H1 (cell line): ENCODE measurements at regions not wholly inside any gene's neighbourhood (a gene's known extent, or its start where the extent isn't known, plus 50 kb on each side); places are given as distances from the start of the nearest gene placed in this dataset.

Source experiments
- CTCF ChIA-PET: fragments of 300-600 bp; sonication (Branson Sonifier 250); formaldehyde crosslinking; loops from one replicate; lab custom pipeline; 2021; ENCODE audit not compliant: partially characterized antibody; lab: Charles Lee
- POLR2A ChIA-PET: fragments of 300-600 bp; sonication (Branson Sonifier 250); formaldehyde crosslinking; loops from one replicate; lab custom pipeline; 2021; ENCODE audit warnings: inconsistent platforms; ENCODE audit not compliant: partially characterized antibody; lab: Charles Lee
- DNase-seq, 2 experiments: peaks; one replicate each; pipeline versions ENCODE4 v3.0.0 to v3.0.0-alpha.2; 2010 to 2022; ENCODE audit warnings: low spot score in 2 of 2, low read depth in 1 of 2, mixed read lengths in 1 of 2
- FAIRE-seq: peaks from 2 replicates; lab custom pipeline; 2011; peaks lifted over from hg19 to GRCh38; lab: Jason Lieb, UNC
- H2AFZ ChIP-seq: 2 replicates; pipeline ENCODE4 v1.8.1; 2012; ENCODE audit warnings: low read length, inconsistent platforms
- H2AK5ac ChIP-seq: 2 replicates; pipeline ENCODE4 v1.6.1; 2013; ENCODE audit warnings: low read depth, low read length
- H2BK120ac ChIP-seq: replicated peaks from 2 replicates; pipeline ENCODE3; 2013; ENCODE audit warnings: low read depth, low read length, inconsistent platforms
- H2BK12ac ChIP-seq: 2 replicates; pipeline ENCODE4 v1.6.1; 2013; ENCODE audit warnings: low read depth, low read length
- H2BK15ac ChIP-seq: 2 replicates; pipeline ENCODE4 v1.6.1; 2013; ENCODE audit warnings: low read length
- H2BK20ac ChIP-seq: 2 replicates; pipeline ENCODE4 v1.6.1; 2013; ENCODE audit warnings: low read length
- H2BK5ac ChIP-seq: 2 replicates; pipeline ENCODE4 v1.6.1; 2013; ENCODE audit warnings: low read depth, low read length
- H3K14ac ChIP-seq: 2 replicates; pipeline ENCODE4 v1.6.1; 2013; ENCODE audit warnings: inconsistent platforms; ENCODE audit not compliant: insufficient read length
- H3K18ac ChIP-seq: 2 replicates; pipeline ENCODE4 v1.6.1; 2013; ENCODE audit warnings: low read length; ENCODE audit errors: extremely low read depth
- H3K23ac ChIP-seq: 2 replicates; pipeline ENCODE4 v1.6.1; 2013; ENCODE audit warnings: inconsistent platforms; ENCODE audit not compliant: insufficient read length
- H3K23me2 ChIP-seq: 2 replicates; pipeline ENCODE4 v1.6.1; 2013; ENCODE audit warnings: low read depth, low read length
- H3K27ac ChIP-seq: 2 replicates; pipeline ENCODE4 v1.6.1; 2011; ENCODE audit warnings: low read depth, low read length, inconsistent platforms
- H3K27me3 ChIP-seq, 4 experiments: replicated peaks in 1 of 4; 1 replicate in 1 of 4; 2 replicates in 3 of 4; pipeline versions ENCODE4 v1.6.1 to v1.8.1; 2011 to 2013; ENCODE audit warnings: low read length in 3 of 4, mild to moderate bottlenecking in 3 of 4, inconsistent platforms in 2 of 4, mixed read lengths in 2 of 4, moderate library complexity in 1 of 4; ENCODE audit not compliant: control insufficient read depth in 3 of 4, insufficient read depth in 3 of 4; ENCODE audit errors: extremely low read depth in 1 of 4
- H3K36me3 ChIP-seq, 4 experiments: 2 replicates each; pipeline versions ENCODE4 v1.6.1 to v1.8.1; 2011 to 2013; ENCODE audit warnings: mild to moderate bottlenecking in 4 of 4, low read length in 3 of 4, moderate library complexity in 2 of 4, control low read depth in 1 of 4, inconsistent platforms in 1 of 4; ENCODE audit not compliant: insufficient read depth in 4 of 4, control insufficient read depth in 2 of 4
- H3K4ac ChIP-seq: replicated peaks from 2 replicates; pipeline ENCODE3; 2013; ENCODE audit warnings: low read length, low read depth, mixed read lengths, inconsistent platforms; ENCODE audit not compliant: insufficient read length
- H3K4me1 ChIP-seq, 4 experiments: replicated peaks in 1 of 4; 1 replicate in 1 of 4; 2 replicates in 3 of 4; pipeline versions ENCODE4 v1.6.1 to v1.8.1; 2011 to 2013; ENCODE audit warnings: low read length in 3 of 4, inconsistent platforms in 2 of 4, mixed read lengths in 1 of 4; ENCODE audit not compliant: insufficient read depth in 4 of 4, control insufficient read depth in 3 of 4
- H3K4me2 ChIP-seq, 2 experiments: 2 replicates each; pipeline versions ENCODE4 v1.6.1 to v1.8.1; 2011 to 2013; ENCODE audit warnings: low read depth in 2 of 2, low read length in 2 of 2, control low read depth in 1 of 2, inconsistent platforms in 1 of 2, mild to moderate bottlenecking in 1 of 2; ENCODE audit not compliant: insufficient read depth in 1 of 2
- H3K4me3 ChIP-seq, 4 experiments: fragments of 200-600, 300-600 bp in 1 of 4; sonication (generic), shearing (Covaris generic), sonication (Bioruptor Twin) in 1 of 4; 2 replicates each; pipeline versions ENCODE4 v1.5.1 to v1.8.1; 2011 to 2016; ENCODE audit warnings: low read length in 4 of 4, low read depth in 3 of 4, control low read depth in 2 of 4, inconsistent platforms in 2 of 4, mild to moderate bottlenecking in 2 of 4, mixed read lengths in 1 of 4, moderate library complexity in 1 of 4; ENCODE audit not compliant: insufficient read depth in 2 of 4; ENCODE audit errors: extremely low read depth in 1 of 4
- H3K56ac ChIP-seq: replicated peaks from 2 replicates; pipeline ENCODE3; 2013; ENCODE audit warnings: low read depth, mild to moderate bottlenecking, mixed read lengths, low read length, inconsistent platforms; ENCODE audit not compliant: insufficient read length
- H3K79me1 ChIP-seq: 2 replicates; pipeline ENCODE4 v1.6.1; 2013; ENCODE audit warnings: low read depth, low read length, control low read depth
- H3K79me2 ChIP-seq, 2 experiments: 2 replicates each; pipeline versions ENCODE4 v1.6.1 to v1.8.1; 2012 to 2013; ENCODE audit warnings: low read length in 2 of 2, mild to moderate bottlenecking in 2 of 2, inconsistent platforms in 1 of 2; ENCODE audit not compliant: insufficient read depth in 2 of 2, control insufficient read depth in 1 of 2
- H3K9ac ChIP-seq, 4 experiments: replicated peaks in 1 of 4; 1 replicate in 1 of 4; 2 replicates in 3 of 4; pipeline versions ENCODE4 v1.6.1 to v1.8.1; 2011 to 2013; ENCODE audit warnings: low read depth in 3 of 4, low read length in 3 of 4, control low read depth in 2 of 4, mild to moderate bottlenecking in 2 of 4, moderate library complexity in 2 of 4, inconsistent platforms in 1 of 4; ENCODE audit errors: extremely low read depth in 1 of 4
- H3K9me3 ChIP-seq, 2 experiments: 2 replicates each; pipeline versions ENCODE4 v1.6.1 to v1.8.1; 2012 to 2013; ENCODE audit warnings: mild to moderate bottlenecking in 2 of 2, moderate library complexity in 2 of 2, control low read depth in 1 of 2, inconsistent platforms in 1 of 2, low read depth in 1 of 2, low read length in 1 of 2, mixed read lengths in 1 of 2; ENCODE audit not compliant: insufficient read depth in 2 of 2
- H4K20me1 ChIP-seq, 2 experiments: replicated peaks in 1 of 2; 2 replicates each; pipeline versions ENCODE3 to v1.8.1; 2011 to 2013; ENCODE audit warnings: inconsistent platforms in 2 of 2, low read length in 2 of 2, mild to moderate bottlenecking in 1 of 2; ENCODE audit not compliant: insufficient read depth in 2 of 2, control insufficient read depth in 1 of 2
- H4K5ac ChIP-seq: 2 replicates; pipeline ENCODE4 v1.6.1; 2013; ENCODE audit warnings: low read length, low read depth, mixed read lengths, inconsistent platforms; ENCODE audit not compliant: insufficient read length
- H4K8ac ChIP-seq: 2 replicates; pipeline ENCODE4 v1.8.0; 2013; ENCODE audit warnings: mild to moderate bottlenecking, moderate library complexity, low read length, inconsistent platforms; ENCODE audit not compliant: insufficient read depth; ENCODE audit errors: extremely low read depth
- H4K91ac ChIP-seq: replicated peaks from 2 replicates; pipeline ENCODE3; 2013; ENCODE audit warnings: low read length, mixed read lengths, inconsistent platforms; ENCODE audit not compliant: insufficient read length
- CBX5 ChIP-seq: fragments of 300-800, 300-1000 bp; sonication (generic); IDR thresholded peaks from 2 replicates; pipeline ENCODE4 v1.7.1; 2016; ENCODE audit warnings: antibody characterized with exemption, low read length, low read depth
- POLR2A ChIP-seq, 2 experiments: IDR thresholded peaks; 1 replicate in 1 of 2; 2 replicates in 1 of 2; pipeline ENCODE4 v1.6.1; 2011; ENCODE audit warnings: low read depth in 2 of 2, low read length in 2 of 2, mild to moderate bottlenecking in 2 of 2; ENCODE audit errors: control extremely low read depth in 1 of 2
- SIRT6 ChIP-seq: IDR thresholded peaks from one replicate; pipeline ENCODE4 v1.7.1; 2012; ENCODE audit warnings: low read length, inconsistent platforms
- SRF ChIP-seq: IDR thresholded peaks from 2 replicates; pipeline ENCODE4 v1.6.1; 2011; ENCODE audit warnings: mild to moderate bottlenecking, low read depth, low read length, moderate library complexity
- YY1 ChIP-seq: IDR thresholded peaks from 2 replicates; pipeline ENCODE4 v1.6.1; 2011; ENCODE audit warnings: low read depth, mild to moderate bottlenecking, low read length
- WGBS, 2 experiments: shearing (Covaris generic) in 1 of 2; methylation state at CpG; one replicate each; pipeline versions ENCODE4 v1.1.6 to v1.1.7; 2013 to 2015; ENCODE audit warnings: low lambda C conversion rate in 2 of 2, mixed read lengths in 2 of 2, inconsistent platforms in 1 of 2, low coverage in 1 of 2, missing lambda C conversion rate in 1 of 2; ENCODE audit not compliant: insufficient replicate concordance in 2 of 2, insufficient coverage in 1 of 2, insufficient read length in 1 of 2; ENCODE audit errors: extremely low coverage in 1 of 2, missing lambda C conversion rate in 1 of 2; 5-methylcytosine and 5-hydroxymethylcytosine counted together
- TF ChIP-seq, protein P1 (sequence below): IDR thresholded peaks from 2 replicates; pipeline ENCODE4 v1.6.1; 2011; ENCODE audit warnings: low read depth, mild to moderate bottlenecking, low read length; ENCODE audit not compliant: insufficient read depth

DNA sequence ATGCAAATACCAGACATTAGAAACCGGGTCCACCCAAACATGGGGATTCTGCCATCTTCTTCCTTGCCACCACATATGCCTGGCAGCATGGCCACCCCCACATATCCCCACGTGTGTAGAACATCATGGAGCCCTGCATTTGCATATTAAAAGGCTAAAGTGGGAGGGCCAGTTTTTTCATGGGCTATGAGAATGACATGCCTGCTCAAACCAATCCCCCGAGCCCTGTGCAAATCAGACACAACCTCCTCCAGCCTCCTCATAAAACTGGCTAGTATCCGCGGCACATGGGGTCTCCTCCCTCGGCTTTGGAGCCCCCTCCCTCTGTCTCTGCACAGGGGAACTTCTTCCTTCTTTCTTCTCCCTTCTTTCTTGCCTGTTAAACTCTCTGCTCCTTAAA is 174.9 kb upstream of the WSCD1 start:
- no peak overlapping the region for H4K5ac ChIP-seq
- H3K27ac ChIP-seq: no peak overlapping the region
- H3K4ac ChIP-seq: no peak overlapping the region
- no peak for DNase-seq
- WGBS, 2 experiments: 75% methylated on average over 6 of the region's 6 CpGs; no CpG with 5 or more reads in 1 of the 2 experiments
- no peak overlapping the region for H3K9ac ChIP-seq
- H2AK5ac ChIP-seq: no peak overlapping the region
- H3K14ac ChIP-seq: no peak overlapping the region
- no peak overlapping the region for H3K4me3 ChIP-seq
- no peaks in the 10 kb centered on the region for H4K20me1 ChIP-seq
- no peak overlapping the region for H2BK15ac ChIP-seq
- TF ChIP-seq, protein P1, sequence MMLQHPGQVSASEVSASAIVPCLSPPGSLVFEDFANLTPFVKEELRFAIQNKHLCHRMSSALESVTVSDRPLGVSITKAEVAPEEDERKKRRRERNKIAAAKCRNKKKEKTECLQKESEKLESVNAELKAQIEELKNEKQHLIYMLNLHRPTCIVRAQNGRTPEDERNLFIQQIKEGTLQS: no peak
- TF ChIP-seq YY1 (no peak), CBX5 (no peak), SIRT6 (no peak), POLR2A (IDR thresholded peaks at IDR 0.05; ENCODE audit: control extremely low read depth in 1 of 2, low read depth in 2 of 2, low read length in 2 of 2) (no peak), SRF (no peak)
- H2AFZ ChIP-seq: no peak overlapping the region
- H3K79me2 ChIP-seq: no peaks in the 10 kb centered on the region
- H3K56ac ChIP-seq: no peak overlapping the region
- H3K23ac ChIP-seq: no peak overlapping the region
- H3K23me2 ChIP-seq: no peaks in the 10 kb centered on the region
- no peak overlapping the region for H3K4me2 ChIP-seq
- no peaks in the 10 kb centered on the region; a peak in 1 of 7 replicates for H3K27me3 ChIP-seq
- ChIA-PET CTCF (interaction anchor here (2.0 kb wide), 1 partner anchor 102 kb away, joined by 5 read pairs; no protein-coding TSS in a partner anchor), POLR2A (no interaction called here)
- H2BK12ac ChIP-seq: no peak overlapping the region
- H2BK5ac ChIP-seq: no peak overlapping the region
- H2BK120ac ChIP-seq: no peak overlapping the region
- no peak overlapping the region for H4K91ac ChIP-seq
- H2BK20ac ChIP-seq: peak overlapping the region; percentile 55; the same call in 1 of the 2 replicates
- H3K18ac ChIP-seq: no peak overlapping the region
- no peaks in the 10 kb centered on the region for H3K36me3 ChIP-seq
- H3K4me1 ChIP-seq: peaks cover 2 to 13% (median 9%) of the 10 kb centered on the region in 4 experiments
- peaks cover 4 to 8% of the 10 kb centered on the region in 2 experiments for H3K9me3 ChIP-seq
- no peak for FAIRE-seq
- H4K8ac ChIP-seq: no peak overlapping the region
- no peaks in the 10 kb centered on the region for H3K79me1 ChIP-seq
